Smooth muscle cell (in vitro differentiated cells): ENCODE measurements at regions not wholly inside any gene's neighbourhood (a gene's known extent, or its start where the extent isn't known, plus 50 kb on each side); places are given as distances from the start of the nearest gene placed in this dataset.

Experiments used
- DNase-seq: peaks from one replicate; lab custom pipeline; 2025; ENCODE audit not compliant: unreplicated experiment; lab: John Stamatoyannopoulos, UW
- H2AFZ ChIP-seq: fragments of 200-600 bp; sonication (generic); 2 replicates; pipeline ENCODE4 v1.6.0; 2016; ENCODE audit warnings: antibody characterized with exemption, low read depth, mild to moderate bottlenecking
- H3F3A ChIP-seq: fragments of 200-600 bp; sonication (generic); 2 replicates; pipeline ENCODE4 v1.6.0; 2017; ENCODE audit warnings: antibody characterized with exemption, low read depth
- H3K27ac ChIP-seq: fragments of 200-600 bp; sonication (generic); 2 replicates; pipeline ENCODE4 v1.5.1; 2016; ENCODE audit warnings: low read depth, mild to moderate bottlenecking
- H3K27me3 ChIP-seq: fragments of 200-600 bp; sonication (generic); 2 replicates; pipeline ENCODE4 v1.6.1; 2016; ENCODE audit warnings: low read depth, mild to moderate bottlenecking
- H3K36me3 ChIP-seq: fragments of 200-600 bp; sonication (generic); 2 replicates; pipeline ENCODE4 v1.5.1; 2016; ENCODE audit warnings: low read depth
- H3K4me1 ChIP-seq: fragments of 200-600 bp; sonication (generic); 2 replicates; pipeline ENCODE4 v1.5.1; 2016; ENCODE audit warnings: low read depth
- H3K4me2 ChIP-seq: fragments of 200-600 bp; sonication (generic); 2 replicates; pipeline ENCODE4 v1.6.0; 2016; ENCODE audit warnings: mild to moderate bottlenecking
- H3K4me3 ChIP-seq: fragments of 200-600 bp; sonication (generic); 2 replicates; pipeline ENCODE4 v1.5.1; 2016; ENCODE audit warnings: mild to moderate bottlenecking
- H3K79me2 ChIP-seq: fragments of 200-600 bp; sonication (generic); 2 replicates; pipeline ENCODE4 v1.6.0; 2016; ENCODE audit warnings: low read depth, mild to moderate bottlenecking
- H3K9ac ChIP-seq: fragments of 200-600 bp; sonication (generic); 2 replicates; pipeline ENCODE4 v1.6.0; 2016; ENCODE audit warnings: low read depth
- H3K9me3 ChIP-seq: fragments of 200-600 bp; sonication (generic); replicated peaks from 2 replicates; pipeline ENCODE4 v1.5.1; 2016; ENCODE audit warnings: low read depth
- H4K20me1 ChIP-seq: fragments of 200-600 bp; sonication (generic); 2 replicates; pipeline ENCODE4 v1.6.0; 2016; ENCODE audit warnings: low read depth
- WGBS: methylation state at CpG from one replicate; pipeline ENCODE4 v1.1.7; 2016; ENCODE audit warnings: low lambda C conversion rate; 5-methylcytosine and 5-hydroxymethylcytosine counted together
- TF ChIP-seq, protein P1 (sequence below): fragments of 200-600 bp; sonication (generic); IDR thresholded peaks from 2 replicates; pipeline ENCODE4 v1.5.1; 2017; ENCODE audit warnings: borderline replicate concordance, mild to moderate bottlenecking, antibody characterized with exemption; ENCODE audit not compliant: insufficient read depth, poor library complexity, severe bottlenecking

GRCh38 chr11:64443001-64443400, 84.0 kb downstream of the RPS6KA4 start:
- Histone ChIP-seq H3K79me2 (no peaks in the 10 kb centered on the region), H3K27me3 (no peaks in the 10 kb centered on the region), H3K36me3 (no peaks in the 10 kb centered on the region), H3F3A (no peaks in the 10 kb centered on the region), H3K9ac (no peak overlapping the region), H3K4me1 (no peaks in the 10 kb centered on the region), H3K27ac (no peak overlapping the region), H2AFZ (no peak overlapping the region), H4K20me1 (no peaks in the 10 kb centered on the region), H3K4me3 (no peak overlapping the region), H3K4me2 (no peak overlapping the region), H3K9me3 (no peaks in the 10 kb centered on the region)
- WGBS = 79% methylated on average over 5 of the region's 5 CpGs
- no peak for DNase-seq
- TF ChIP-seq, protein P1, sequence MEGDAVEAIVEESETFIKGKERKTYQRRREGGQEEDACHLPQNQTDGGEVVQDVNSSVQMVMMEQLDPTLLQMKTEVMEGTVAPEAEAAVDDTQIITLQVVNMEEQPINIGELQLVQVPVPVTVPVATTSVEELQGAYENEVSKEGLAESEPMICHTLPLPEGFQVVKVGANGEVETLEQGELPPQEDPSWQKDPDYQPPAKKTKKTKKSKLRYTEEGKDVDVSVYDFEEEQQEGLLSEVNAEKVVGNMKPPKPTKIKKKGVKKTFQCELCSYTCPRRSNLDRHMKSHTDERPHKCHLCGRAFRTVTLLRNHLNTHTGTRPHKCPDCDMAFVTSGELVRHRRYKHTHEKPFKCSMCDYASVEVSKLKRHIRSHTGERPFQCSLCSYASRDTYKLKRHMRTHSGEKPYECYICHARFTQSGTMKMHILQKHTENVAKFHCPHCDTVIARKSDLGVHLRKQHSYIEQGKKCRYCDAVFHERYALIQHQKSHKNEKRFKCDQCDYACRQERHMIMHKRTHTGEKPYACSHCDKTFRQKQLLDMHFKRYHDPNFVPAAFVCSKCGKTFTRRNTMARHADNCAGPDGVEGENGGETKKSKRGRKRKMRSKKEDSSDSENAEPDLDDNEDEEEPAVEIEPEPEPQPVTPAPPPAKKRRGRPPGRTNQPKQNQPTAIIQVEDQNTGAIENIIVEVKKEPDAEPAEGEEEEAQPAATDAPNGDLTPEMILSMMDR = no peak

- H3K27me3 ChIP-seq = no peaks in the 10 kb centered on the region
- no peak overlapping the region for H3K9ac ChIP-seq
- H2AFZ ChIP-seq = no peak overlapping the region
- TF ChIP-seq, protein P1 = no peak
- WGBS = 86% methylated on average over 4 of the region's 4 CpGs
- H3K27ac ChIP-seq = no peak overlapping the region
- no peaks in the 10 kb centered on the region for H3F3A ChIP-seq
- no peak for DNase-seq
- no peaks in the 10 kb centered on the region for H3K79me2 ChIP-seq
- H3K36me3 ChIP-seq = no peaks in the 10 kb centered on the region
- H3K4me1 ChIP-seq = peaks cover 5% of the 10 kb centered on the region
- H3K9me3 ChIP-seq = no peaks in the 10 kb centered on the region
- no peak overlapping the region for H3K4me3 ChIP-seq
- H3K4me2 ChIP-seq = no peak overlapping the region
- no peaks in the 10 kb centered on the region for H4K20me1 ChIP-seq
Observed at GRCh38 chr11:64444838-64445441, 86.0 kb downstream of the RPS6KA4 start.

DNA sequence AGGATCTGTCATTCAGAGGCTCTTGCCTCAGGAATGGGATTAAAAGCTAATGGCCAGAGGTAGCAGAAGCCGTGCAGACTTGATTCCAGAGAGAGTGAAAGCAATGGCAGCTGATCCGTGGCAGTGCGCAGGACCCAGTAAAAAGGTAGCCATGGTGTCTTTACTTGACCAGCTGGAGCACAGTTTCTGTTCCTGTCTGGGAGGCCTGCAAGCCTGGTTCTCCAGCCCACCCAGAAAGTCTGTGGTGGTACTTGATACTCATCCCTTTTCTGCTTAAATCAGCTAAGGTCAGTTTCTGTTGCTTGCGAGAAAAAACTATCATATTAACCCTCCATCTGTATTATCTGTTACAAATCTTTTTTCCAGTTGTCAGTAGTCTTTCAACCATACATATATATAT, 86.7 kb downstream of the RPS6KA4 start:
- Histone ChIP-seq H3K4me2 (no peak overlapping the region), H3K27me3 (no peaks in the 10 kb centered on the region), H3K27ac (no peak overlapping the region), H3F3A (no peaks in the 10 kb centered on the region), H3K36me3 (no peaks in the 10 kb centered on the region), H3K9ac (no peak overlapping the region), H3K4me3 (no peak overlapping the region), H3K9me3 (no peaks in the 10 kb centered on the region), H3K79me2 (no peaks in the 10 kb centered on the region), H2AFZ (no peak overlapping the region), H4K20me1 (no peaks in the 10 kb centered on the region), H3K4me1 (peaks cover 5% of the 10 kb centered on the region)
- TF ChIP-seq, protein P1 = no peak
- WGBS = 83% methylated on average over 4 of the region's 4 CpGs
- DNase-seq = no peak
